K562 (cell line): ENCODE measurements at regions not wholly inside any gene's neighbourhood (a gene's known extent, or its start where the extent isn't known, plus 50 kb on each side); places are given as distances from the start of the nearest gene placed in this dataset.
A peak's percentile ranks its signal among the peaks of the same experiment; 100 is the strongest.

Source experiments
- ATAC-seq: fragments of 200-7000 bp; cut with Tn5 transposase; 3 replicates; pipeline ENCODE4 v1.9.1; 2020; ENCODE audit warnings: moderate library complexity
- BruUV-seq: library from RNA; stranded (reverse); fragments of 400-500 nt; replicated peaks from 2 replicates; lab custom pipeline; 2021; lab: Mats Ljungman, UMichigan
- CTCF ChIA-PET: fragments of 300-600 bp; formaldehyde crosslinking; extraction: SDS; loops from one replicate; lab custom pipeline; 2021; ENCODE audit warnings: low intra/inter-chr PET ratio; lab: Yijun Ruan, JAX
- POLR2A ChIA-PET: fragments of 300-600, 350-650 bp; sonication (Branson Sonifier 250); formaldehyde crosslinking; extraction: SDS; loops from one replicate; lab custom pipeline; 2021; ENCODE audit warnings: antibody characterized with exemption, inconsistent platforms; lab: Yijun Ruan, JAX
- DNase-seq, 4 experiments: peaks; one replicate each; pipeline versions ENCODE4 v3.0.0 to v3.0.0-alpha.2; 2011 to 2018; ENCODE audit warnings: low spot score in 3 of 4, mixed read lengths in 3 of 4; ENCODE audit errors: extremely low read depth in 1 of 4
- FAIRE-seq: peaks from 2 replicates; lab custom pipeline; 2011; peaks lifted over from hg19 to GRCh38; lab: Jason Lieb, UNC
- H2AFZ ChIP-seq: 2 replicates; pipeline ENCODE4 v1.6.0; 2011; ENCODE audit warnings: low read depth, low read length, control low read depth, inconsistent platforms
- H3K27ac ChIP-seq: fragments of 200-600 bp; 3 replicates; pipeline ENCODE4 v1.8.0; 2011; ENCODE audit warnings: low read depth, mild to moderate bottlenecking, control low read depth, inconsistent platforms, low read length, moderate library complexity, mixed read lengths; ENCODE audit errors: extremely low read depth
- H3K27me3 ChIP-seq, 2 experiments: fragments of 300-600 bp in 1 of 2; 2 replicates in 1 of 2; 3 replicates in 1 of 2; pipeline versions ENCODE4 v1.6.0 to v1.8.0; 2011; ENCODE audit warnings: inconsistent platforms in 2 of 2, low read length in 2 of 2, mild to moderate bottlenecking in 1 of 2, mixed read lengths in 1 of 2, moderate library complexity in 1 of 2; ENCODE audit not compliant: control insufficient read depth in 2 of 2, insufficient read depth in 2 of 2
- H3K36me3 ChIP-seq: fragments of 300-600 bp; 3 replicates; pipeline ENCODE4 v1.8.0; 2011; ENCODE audit warnings: mild to moderate bottlenecking, low read length, inconsistent platforms; ENCODE audit not compliant: control insufficient read depth, insufficient read depth
- H3K4me1 ChIP-seq, 2 experiments: fragments of 200-600 bp in 1 of 2; replicated peaks in 1 of 2; 2 replicates in 1 of 2; 3 replicates in 1 of 2; pipeline versions ENCODE4 v1.5.1 to v1.8.0; 2011; ENCODE audit warnings: inconsistent platforms in 2 of 2, low read length in 2 of 2, mild to moderate bottlenecking in 1 of 2, mixed read lengths in 1 of 2, moderate library complexity in 1 of 2; ENCODE audit not compliant: control insufficient read depth in 2 of 2, insufficient read depth in 2 of 2
- H3K4me2 ChIP-seq: 2 replicates; pipeline ENCODE4 v1.6.1; 2011; ENCODE audit warnings: low read length, control low read depth, inconsistent platforms, mixed read lengths; ENCODE audit not compliant: insufficient read depth
- H3K4me3 ChIP-seq: fragments of 200-600 bp; sonication (generic), shearing (Covaris generic); 2 replicates; pipeline ENCODE4 v1.5.1; 2016; ENCODE audit warnings: control low read depth, inconsistent platforms
- H3K79me2 ChIP-seq: fragments of 200-600 bp; 3 replicates; pipeline ENCODE4 v1.8.0; 2011; ENCODE audit warnings: low read length, inconsistent platforms; ENCODE audit not compliant: control insufficient read depth, insufficient read depth
- H3K9ac ChIP-seq, 2 experiments: 2 replicates each; pipeline versions ENCODE4 v1.6.0 to v1.6.1; 2011; ENCODE audit warnings: low read depth in 2 of 2, low read length in 2 of 2, control low read depth in 1 of 2, inconsistent platforms in 1 of 2, mild to moderate bottlenecking in 1 of 2, mixed read lengths in 1 of 2; ENCODE audit not compliant: insufficient read depth in 1 of 2
- H3K9me1 ChIP-seq: one replicate; pipeline ENCODE4 v1.6.0; 2011; ENCODE audit warnings: inconsistent platforms, mild to moderate bottlenecking, low read length, moderate library complexity; ENCODE audit not compliant: control insufficient read depth, insufficient read depth
- H3K9me3 ChIP-seq: replicated peaks from 2 replicates; pipeline ENCODE4 v1.5.1; 2011; ENCODE audit warnings: low read depth, low read length, inconsistent platforms; ENCODE audit not compliant: control insufficient read depth, insufficient read depth
- H4K20me1 ChIP-seq: replicated peaks from 2 replicates; pipeline ENCODE4 v1.6.1; 2011; ENCODE audit warnings: low read length, inconsistent platforms, mixed read lengths; ENCODE audit not compliant: control insufficient read depth, insufficient read depth
- MAFG ChIP-seq: fragments of 450-650 bp; conservative IDR thresholded peaks from 2 replicates; pipeline ENCODE4 v1.6.1; 2016; ENCODE audit warnings: missing genetic modification characterization, missing compliant biosample characterization
- SMARCB1 ChIP-seq: IDR thresholded peaks from 2 replicates; pipeline ENCODE4 v1.6.1; 2011; ENCODE audit warnings: improper control_type of control experiment, low read depth; ENCODE audit not compliant: insufficient read length
- SOX6 ChIP-seq: fragments of 450-650 bp; IDR thresholded peaks from 2 replicates; pipeline ENCODE4 v1.6.1; 2014; ENCODE audit warnings: mild to moderate bottlenecking
- ZKSCAN8 ChIP-seq: fragments of 200-800 bp; sonication (Bioruptor generic); IDR thresholded peaks from 2 replicates; pipeline ENCODE4 v1.6.1; 2016; ENCODE audit warnings: missing genetic modification characterization, missing compliant biosample characterization
- ZNF165 ChIP-seq: fragments of 250-450 bp; sonication (Bioruptor Pico); IDR thresholded peaks from 2 replicates; pipeline ENCODE4 v1.4.0; 2020; ENCODE audit warnings: borderline replicate concordance
- WGBS: fragments of 100-300 bp; shearing (Covaris generic); methylation state at CpG from one replicate; pipeline ENCODE4 v1.1.6; 2016; ENCODE audit warnings: low coverage, mixed read lengths; ENCODE audit not compliant: insufficient coverage; ENCODE audit errors: missing lambda C conversion rate; 5-methylcytosine and 5-hydroxymethylcytosine counted together
- in situ Hi-C: fragments of 300-500 bp; cut with MboI; formaldehyde crosslinking; loops from 4 replicates; pipeline ENCODE4 v1.15.0; 2018; ENCODE audit warnings: inconsistent platforms, mixed read lengths
- intact Hi-C: fragments of 100-400 bp; cut with micrococcal nuclease; formaldehyde crosslinking; loops from 2 replicates; pipeline ENCODE4 v1.14.2; 2022
- TF ChIP-seq, protein P1 (sequence below): fragments of 450-650 bp; formaldehyde crosslinking; IDR thresholded peaks from 2 replicates; pipeline ENCODE4 v1.4.0; 2020; ENCODE audit warnings: mild to moderate bottlenecking, moderate library complexity
- TF ChIP-seq, protein P2 (sequence below): IDR thresholded peaks from 2 replicates; pipeline ENCODE4 v1.6.1; 2011; ENCODE audit warnings: borderline replicate concordance, low read depth, mild to moderate bottlenecking, moderate library complexity, low read length; ENCODE audit not compliant: insufficient read depth, poor library complexity, severe bottlenecking
- TF ChIP-seq, protein P3 (sequence below), 2 experiments: fragments of 450-650 bp; formaldehyde crosslinking in 1 of 2; IDR thresholded peaks; 2 replicates each; pipeline versions ENCODE4 v1.4.0 to v1.6.1; 2014 to 2020; ENCODE audit warnings: mild to moderate bottlenecking in 2 of 2, borderline replicate concordance in 1 of 2, low read depth in 1 of 2

DNA sequence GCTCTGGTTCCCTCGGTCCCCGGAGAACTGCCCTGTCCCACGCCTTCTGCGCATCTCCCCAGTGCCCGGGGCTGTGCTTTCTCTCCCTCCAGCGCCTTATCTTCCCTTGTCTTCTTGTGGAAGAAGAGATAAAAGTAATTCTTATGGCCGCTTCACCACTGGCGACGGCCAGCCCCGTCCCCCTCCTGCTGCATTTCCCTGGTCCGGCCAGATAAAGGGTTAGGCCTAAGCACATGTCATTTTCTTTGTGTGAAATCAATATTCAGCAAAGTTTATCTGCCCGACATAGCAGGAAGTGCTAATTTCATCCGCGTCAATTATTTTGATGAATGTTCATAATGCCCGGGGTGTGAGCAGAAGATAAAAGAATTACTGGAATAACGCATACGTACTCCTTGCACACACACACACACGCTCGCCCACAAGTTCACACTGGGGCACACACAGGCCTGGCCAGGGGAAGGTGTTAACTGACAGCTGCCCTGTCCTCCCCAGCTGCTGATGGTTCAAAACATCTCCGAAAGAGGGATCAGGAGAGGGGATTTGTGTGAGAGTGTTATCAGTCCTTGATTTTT lies 177.7 kb upstream of the LHX5 start (continued):
- TF ChIP-seq, protein P1, sequence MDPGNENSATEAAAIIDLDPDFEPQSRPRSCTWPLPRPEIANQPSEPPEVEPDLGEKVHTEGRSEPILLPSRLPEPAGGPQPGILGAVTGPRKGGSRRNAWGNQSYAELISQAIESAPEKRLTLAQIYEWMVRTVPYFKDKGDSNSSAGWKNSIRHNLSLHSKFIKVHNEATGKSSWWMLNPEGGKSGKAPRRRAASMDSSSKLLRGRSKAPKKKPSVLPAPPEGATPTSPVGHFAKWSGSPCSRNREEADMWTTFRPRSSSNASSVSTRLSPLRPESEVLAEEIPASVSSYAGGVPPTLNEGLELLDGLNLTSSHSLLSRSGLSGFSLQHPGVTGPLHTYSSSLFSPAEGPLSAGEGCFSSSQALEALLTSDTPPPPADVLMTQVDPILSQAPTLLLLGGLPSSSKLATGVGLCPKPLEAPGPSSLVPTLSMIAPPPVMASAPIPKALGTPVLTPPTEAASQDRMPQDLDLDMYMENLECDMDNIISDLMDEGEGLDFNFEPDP (CRISPR knock-in tag) = no peak
- TF ChIP-seq SMARCB1 (peak; percentile 76), SOX6 (peak; percentile 99), ZNF165 (no peak), MAFG (tag) (peak; percentile 83)

DNA sequence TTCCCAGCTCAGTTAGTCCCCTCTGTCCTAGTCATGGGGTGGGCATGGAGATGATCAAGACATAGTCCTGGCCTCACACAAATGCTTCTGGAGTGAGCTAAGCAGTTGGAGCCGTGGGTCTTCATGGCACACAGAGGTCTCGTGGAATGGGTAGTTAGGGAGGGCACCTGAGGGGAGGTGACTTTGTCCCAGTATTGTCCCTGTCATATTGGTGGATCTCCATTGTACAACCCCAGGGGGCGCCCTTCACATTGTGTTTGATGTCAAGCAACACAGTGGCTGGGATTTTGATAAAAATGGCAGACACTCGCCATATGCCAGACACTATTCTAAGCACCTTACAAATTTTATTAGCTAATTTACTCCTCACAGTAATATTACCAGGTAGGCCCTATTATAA lies 175.4 kb upstream of the LHX5 start:
- ATAC-seq (peak; percentile 33; the same call in 1 of the 3 replicates), DNase-seq (peak in 2 of 4 experiments; percentile 28 to 71), FAIRE-seq (no peak)
- H3K9me3 ChIP-seq = no peaks in the 10 kb centered on the region
- POLR2A ChIA-PET = interaction anchor here (0.7 kb wide), 1 partner anchor 46 kb away, joined by 3 read pairs; no protein-coding TSS in a partner anchor
- H2AFZ ChIP-seq = no peak overlapping the region
- in situ Hi-C loops (loop anchor here (10.0 kb wide), 1 partner anchor 452 kb away; no protein-coding TSS in a partner anchor), intact Hi-C loops (loop anchor here (2.0 to 10.0 kb wide), 5 partner anchors 86 to 285 kb away; no protein-coding TSS in a partner anchor)
- no TSS peak for BruUV-seq
- no peaks in the 10 kb centered on the region for H3K27me3 ChIP-seq
- no peaks in the 10 kb centered on the region for H3K36me3 ChIP-seq
- H3K79me2 ChIP-seq = no peaks in the 10 kb centered on the region
- H3K4me3 ChIP-seq = no peak overlapping the region
- no peak overlapping the region for H3K27ac ChIP-seq
- no peaks in the 10 kb centered on the region for H3K9me1 ChIP-seq
- no peak overlapping the region for H3K9ac ChIP-seq
- no peaks in the 10 kb centered on the region for H4K20me1 ChIP-seq
- no peak overlapping the region for H3K4me2 ChIP-seq
- CTCF ChIA-PET = interaction anchor here (1.3 kb wide), 1 partner anchor 171 kb away, joined by 3 read pairs; no protein-coding TSS in a partner anchor
- H3K4me1 ChIP-seq = peaks cover 20 to 29% of the 10 kb centered on the region in 2 experiments
- 32% methylated on average over 4 of the region's 4 CpGs for WGBS
- TF ChIP-seq ZKSCAN8 (CRISPR knock-in tag) = no peak
- TF ChIP-seq, protein P2, sequence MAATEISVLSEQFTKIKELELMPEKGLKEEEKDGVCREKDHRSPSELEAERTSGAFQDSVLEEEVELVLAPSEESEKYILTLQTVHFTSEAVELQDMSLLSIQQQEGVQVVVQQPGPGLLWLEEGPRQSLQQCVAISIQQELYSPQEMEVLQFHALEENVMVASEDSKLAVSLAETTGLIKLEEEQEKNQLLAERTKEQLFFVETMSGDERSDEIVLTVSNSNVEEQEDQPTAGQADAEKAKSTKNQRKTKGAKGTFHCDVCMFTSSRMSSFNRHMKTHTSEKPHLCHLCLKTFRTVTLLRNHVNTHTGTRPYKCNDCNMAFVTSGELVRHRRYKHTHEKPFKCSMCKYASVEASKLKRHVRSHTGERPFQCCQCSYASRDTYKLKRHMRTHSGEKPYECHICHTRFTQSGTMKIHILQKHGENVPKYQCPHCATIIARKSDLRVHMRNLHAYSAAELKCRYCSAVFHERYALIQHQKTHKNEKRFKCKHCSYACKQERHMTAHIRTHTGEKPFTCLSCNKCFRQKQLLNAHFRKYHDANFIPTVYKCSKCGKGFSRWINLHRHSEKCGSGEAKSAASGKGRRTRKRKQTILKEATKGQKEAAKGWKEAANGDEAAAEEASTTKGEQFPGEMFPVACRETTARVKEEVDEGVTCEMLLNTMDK = peak; percentile 84
- TF ChIP-seq, protein P3, sequence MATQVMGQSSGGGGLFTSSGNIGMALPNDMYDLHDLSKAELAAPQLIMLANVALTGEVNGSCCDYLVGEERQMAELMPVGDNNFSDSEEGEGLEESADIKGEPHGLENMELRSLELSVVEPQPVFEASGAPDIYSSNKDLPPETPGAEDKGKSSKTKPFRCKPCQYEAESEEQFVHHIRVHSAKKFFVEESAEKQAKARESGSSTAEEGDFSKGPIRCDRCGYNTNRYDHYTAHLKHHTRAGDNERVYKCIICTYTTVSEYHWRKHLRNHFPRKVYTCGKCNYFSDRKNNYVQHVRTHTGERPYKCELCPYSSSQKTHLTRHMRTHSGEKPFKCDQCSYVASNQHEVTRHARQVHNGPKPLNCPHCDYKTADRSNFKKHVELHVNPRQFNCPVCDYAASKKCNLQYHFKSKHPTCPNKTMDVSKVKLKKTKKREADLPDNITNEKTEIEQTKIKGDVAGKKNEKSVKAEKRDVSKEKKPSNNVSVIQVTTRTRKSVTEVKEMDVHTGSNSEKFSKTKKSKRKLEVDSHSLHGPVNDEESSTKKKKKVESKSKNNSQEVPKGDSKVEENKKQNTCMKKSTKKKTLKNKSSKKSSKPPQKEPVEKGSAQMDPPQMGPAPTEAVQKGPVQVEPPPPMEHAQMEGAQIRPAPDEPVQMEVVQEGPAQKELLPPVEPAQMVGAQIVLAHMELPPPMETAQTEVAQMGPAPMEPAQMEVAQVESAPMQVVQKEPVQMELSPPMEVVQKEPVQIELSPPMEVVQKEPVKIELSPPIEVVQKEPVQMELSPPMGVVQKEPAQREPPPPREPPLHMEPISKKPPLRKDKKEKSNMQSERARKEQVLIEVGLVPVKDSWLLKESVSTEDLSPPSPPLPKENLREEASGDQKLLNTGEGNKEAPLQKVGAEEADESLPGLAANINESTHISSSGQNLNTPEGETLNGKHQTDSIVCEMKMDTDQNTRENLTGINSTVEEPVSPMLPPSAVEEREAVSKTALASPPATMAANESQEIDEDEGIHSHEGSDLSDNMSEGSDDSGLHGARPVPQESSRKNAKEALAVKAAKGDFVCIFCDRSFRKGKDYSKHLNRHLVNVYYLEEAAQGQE (IDR thresholded peaks at IDR 0.05; ENCODE audit: borderline replicate concordance) = peak; percentile 59; the same call in 1 of the 2 replicates
- TF ChIP-seq, protein P3 (CRISPR knock-in tag; IDR thresholded peaks at IDR 0.05; ENCODE audit: low read depth) = no peak
